GM23338 (cell line): ENCODE measurements at regions not wholly inside any gene's neighbourhood (a gene's known extent, or its start where the extent isn't known, plus 50 kb on each side); places are given as distances from the start of the nearest gene placed in this dataset.

Experiments used
- ATAC-seq: fragments of 200-7000 bp; cut with Tn5 transposase; 3 replicates; pipeline ENCODE4 v1.9.1; 2020
- DNase-seq: peaks from one replicate; pipeline ENCODE4 v3.0.0-alpha.2; 2015; ENCODE audit warnings: low spot score
- H2AFZ ChIP-seq: fragments of 200-600 bp; sonication (generic); 2 replicates; pipeline ENCODE4 v1.8.0; 2016; ENCODE audit warnings: antibody characterized with exemption, mild to moderate bottlenecking, moderate library complexity
- H3F3A ChIP-seq: fragments of 200-600 bp; sonication (generic); replicated peaks from 2 replicates; pipeline ENCODE4 v1.8.0; 2017; ENCODE audit warnings: antibody characterized with exemption, mixed run types, low read depth
- H3K27ac ChIP-seq: fragments of 200-600 bp; sonication (generic); 2 replicates; pipeline ENCODE4 v1.6.1; 2016; ENCODE audit warnings: low read depth
- H3K27me3 ChIP-seq: fragments of 200-600 bp; sonication (generic); 2 replicates; pipeline ENCODE4 v1.8.0; 2016; ENCODE audit warnings: mild to moderate bottlenecking, mixed run types, moderate library complexity; ENCODE audit not compliant: insufficient read depth
- H3K36me3 ChIP-seq: fragments of 200-600 bp; sonication (generic); 2 replicates; pipeline ENCODE4 v1.8.0; 2016; ENCODE audit warnings: mild to moderate bottlenecking; ENCODE audit not compliant: insufficient read depth
- H3K4me1 ChIP-seq: fragments of 200-600 bp; sonication (generic); 2 replicates; pipeline ENCODE4 v1.8.0; 2016; ENCODE audit warnings: mild to moderate bottlenecking, moderate library complexity; ENCODE audit not compliant: insufficient read depth
- H3K4me2 ChIP-seq: fragments of 200-600 bp; sonication (generic); 2 replicates; pipeline ENCODE4 v1.7.1; 2017; ENCODE audit warnings: mixed run types
- H3K4me3 ChIP-seq: fragments of 200-600 bp; sonication (generic); 2 replicates; pipeline ENCODE4 v1.6.1; 2016; ENCODE audit warnings: mixed run types
- H3K79me2 ChIP-seq: fragments of 200-600 bp; sonication (generic); replicated peaks from 2 replicates; pipeline ENCODE4 v1.8.0; 2017; ENCODE audit warnings: mild to moderate bottlenecking; ENCODE audit not compliant: insufficient read depth
- H3K9me2 ChIP-seq: fragments of 200-600 bp; sonication (generic); 2 replicates; pipeline ENCODE4 v1.8.0; 2017; ENCODE audit not compliant: insufficient read depth
- H4K20me1 ChIP-seq: fragments of 200-600 bp; sonication (generic); replicated peaks from 2 replicates; pipeline ENCODE4 v1.8.0; 2017; ENCODE audit warnings: mild to moderate bottlenecking; ENCODE audit not compliant: insufficient read depth
- H3K27ac Mint-ChIP-seq: 2 replicates; pipeline ENCODE4 v1.8.0; 2020; ENCODE audit warnings: inconsistent platforms, mild to moderate bottlenecking, moderate library complexity, mixed read lengths
- H3K27me3 Mint-ChIP-seq: 3 replicates; pipeline ENCODE4 v1.8.0; 2022; ENCODE audit warnings: low read depth, mild to moderate bottlenecking, moderate library complexity, mixed read lengths, inconsistent platforms; ENCODE audit not compliant: insufficient read depth, poor library complexity
- H3K36me3 Mint-ChIP-seq: 3 replicates; pipeline ENCODE4 v1.8.0; 2021; ENCODE audit warnings: low read depth, mild to moderate bottlenecking, inconsistent platforms, moderate library complexity, mixed read lengths
- H3K4me1 Mint-ChIP-seq: 3 replicates; pipeline ENCODE4 v1.8.0; 2020; ENCODE audit warnings: mild to moderate bottlenecking, inconsistent platforms, mixed read lengths
- H3K4me3 Mint-ChIP-seq: 3 replicates; pipeline ENCODE4 v1.8.0; 2021; ENCODE audit warnings: moderate library complexity, mild to moderate bottlenecking, inconsistent platforms, mixed read lengths
- H3K9me3 Mint-ChIP-seq: 3 replicates; pipeline ENCODE4 v1.8.0; 2020; ENCODE audit warnings: moderate library complexity, mild to moderate bottlenecking, inconsistent platforms, mixed read lengths
- CTCF ChIP-seq, 2 experiments: fragments of 200-600 bp in 1 of 2; sonication (generic) in 1 of 2; conservative IDR thresholded peaks; 2 replicates each; pipeline versions ENCODE4 v1.5.1 to v1.6.1; 2016 to 2017; ENCODE audit warnings: antibody characterized with exemption in 2 of 2, low read depth in 2 of 2, mild to moderate bottlenecking in 2 of 2, moderate library complexity in 1 of 2
- ETS1 ChIP-seq: IDR thresholded peaks from 2 replicates; pipeline ENCODE4 v1.6.1; 2016; ENCODE audit warnings: antibody characterized with exemption
- EZH2 ChIP-seq: fragments of 200-600 bp; sonication (generic); IDR thresholded peaks from one replicate; pipeline ENCODE4 v1.8.0; 2017; ENCODE audit warnings: antibody characterized with exemption, mild to moderate bottlenecking, low read depth; ENCODE audit not compliant: unreplicated experiment
- EZH2phosphoT487 ChIP-seq: fragments of 200-600 bp; sonication (generic); IDR thresholded peaks from one replicate; pipeline ENCODE4 v1.8.1; 2018; ENCODE audit warnings: antibody characterized with exemption; ENCODE audit not compliant: unreplicated experiment
- JUNB ChIP-seq: IDR thresholded peaks from one replicate; pipeline ENCODE4 v1.6.1; 2016; ENCODE audit warnings: antibody characterized with exemption; ENCODE audit not compliant: unreplicated experiment
- NANOG ChIP-seq: IDR thresholded peaks from 2 replicates; pipeline ENCODE4 v1.6.1; 2016; ENCODE audit warnings: antibody characterized with exemption, borderline replicate concordance
- REST ChIP-seq: IDR thresholded peaks from one replicate; pipeline ENCODE4 v1.6.1; 2018; ENCODE audit warnings: antibody characterized with exemption; ENCODE audit not compliant: unreplicated experiment
- STAT1 ChIP-seq: IDR thresholded peaks from one replicate; pipeline ENCODE4 v1.6.1; 2016; ENCODE audit warnings: antibody characterized with exemption; ENCODE audit not compliant: unreplicated experiment
- ZNF114 ChIP-seq: fragments of 250-450 bp; sonication (Bioruptor Pico); IDR thresholded peaks from 2 replicates; pipeline ENCODE4 v1.5.0; 2020; ENCODE audit warnings: mild to moderate bottlenecking, moderate library complexity
- ZNF331 ChIP-seq: fragments of 250-450 bp; sonication (Bioruptor Pico); IDR thresholded peaks from 2 replicates; pipeline ENCODE4 v1.5.0; 2020; ENCODE audit warnings: low read depth, mild to moderate bottlenecking, moderate library complexity

- Mint-ChIP-seq H3K4me3 (no peak overlapping the region), H3K9me3 (peaks cover 84% of the 10 kb centered on the region), H3K4me1 (peaks cover 3% of the 10 kb centered on the region; the same call in 1 of the 3 replicates), H3K36me3 (peaks cover 20% of the 10 kb centered on the region; the same call in 2 of the 3 replicates), H3K27me3 (peaks cover 2% of the 10 kb centered on the region), H3K27ac (no peak overlapping the region)
- no peak for DNase-seq
- no peak overlapping the region for H3K4me2 ChIP-seq
- TF ChIP-seq STAT1 (no peak), REST (no peak), EZH2 (no peak), ETS1 (no peak), ZNF331 (CRISPR knock-in tag) (no peak), JUNB (no peak), ZNF114 (no peak), NANOG (no peak), EZH2phosphoT487 (no peak)
- no peaks in the 10 kb centered on the region for H4K20me1 ChIP-seq
- no peaks in the 10 kb centered on the region for H3F3A ChIP-seq
- no peak overlapping the region for H3K27ac ChIP-seq
- H3K36me3 ChIP-seq, result no peaks in the 10 kb centered on the region
- H3K4me1 ChIP-seq, result no peaks in the 10 kb centered on the region
- H3K9me2 ChIP-seq, result peaks cover 6% of the 10 kb centered on the region; the same call in 1 of the 2 replicates
- ATAC-seq, result no peak
- no peak overlapping the region for H3K4me3 ChIP-seq
- H3K79me2 ChIP-seq, result no peaks in the 10 kb centered on the region
- H2AFZ ChIP-seq, result no peak overlapping the region
- H3K27me3 ChIP-seq, result no peaks in the 10 kb centered on the region
These were observed 141.1 kb upstream of the SETMAR start for GRCh38 chr3:4162096-4162495.

GRCh38 chr3:4163011-4163410, 140.2 kb upstream of the SETMAR start:
- H3K9me3 Mint-ChIP-seq, result peaks cover 87% of the 10 kb centered on the region
- Histone ChIP-seq H3K4me2 (no peak overlapping the region), H4K20me1 (no peaks in the 10 kb centered on the region), H3K9me2 (peaks cover 6% of the 10 kb centered on the region; the same call in 1 of the 2 replicates), H3K27ac (no peak overlapping the region), H3K36me3 (no peaks in the 10 kb centered on the region), H3K4me3 (no peak overlapping the region), H2AFZ (no peak overlapping the region), H3K4me1 (no peaks in the 10 kb centered on the region), H3F3A (no peaks in the 10 kb centered on the region), H3K79me2 (no peaks in the 10 kb centered on the region), H3K27me3 (no peaks in the 10 kb centered on the region)
- H3K27ac Mint-ChIP-seq, result no peak overlapping the region
- H3K27me3 Mint-ChIP-seq, result peaks cover 2% of the 10 kb centered on the region
- no peak overlapping the region for H3K4me3 Mint-ChIP-seq
- ATAC-seq (no peak), DNase-seq (no peak)
- peaks cover 3% of the 10 kb centered on the region; the same call in 1 of the 3 replicates for H3K4me1 Mint-ChIP-seq
- no peak for TF ChIP-seq EZH2
- no peak for TF ChIP-seq EZH2phosphoT487
- no peak for TF ChIP-seq CTCF (conservative IDR thresholded peaks at IDR 0.05; ENCODE audit: low read depth in 2 of 2)
- TF ChIP-seq ZNF114, result no peak
- TF ChIP-seq ZNF331 (CRISPR knock-in tag), result no peak
- peaks cover 20% of the 10 kb centered on the region; the same call in 2 of the 3 replicates for H3K36me3 Mint-ChIP-seq
